NCI-H1105 (cell line): ENCODE measurements at regions not wholly inside any gene's neighbourhood (a gene's known extent, or its start where the extent isn't known, plus 50 kb on each side); places are given as distances from the start of the nearest gene placed in this dataset.

ENCODE experiments used
- DNase-seq: peaks from one replicate; lab custom pipeline; 2025; lab: John Stamatoyannopoulos, UW

GRCh38 chr19:28235606-28236125 lies 977.3 kb downstream of the UQCRFS1 start:
- DNase-seq: no peak

DNA sequence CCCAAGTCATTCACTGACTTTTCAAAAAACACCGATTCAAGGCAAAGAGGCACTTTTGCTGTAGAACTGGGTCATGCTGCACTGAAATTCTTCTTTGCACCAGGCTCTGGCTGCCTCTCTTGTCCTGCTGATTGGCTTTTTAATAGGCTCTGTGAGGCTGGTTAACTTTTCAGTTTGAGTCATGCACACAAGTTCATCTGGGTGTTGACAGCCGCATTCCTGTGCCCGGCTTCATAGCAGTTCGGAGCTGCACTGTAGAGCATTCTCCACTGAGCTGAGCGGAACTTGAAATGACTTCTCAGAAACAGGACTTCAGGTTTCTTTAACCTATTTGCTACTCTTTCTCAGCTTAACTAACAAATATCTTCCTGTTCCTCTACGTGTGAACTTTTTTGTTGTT lies 978.3 kb downstream of the UQCRFS1 start:
- no peak for DNase-seq

DNA sequence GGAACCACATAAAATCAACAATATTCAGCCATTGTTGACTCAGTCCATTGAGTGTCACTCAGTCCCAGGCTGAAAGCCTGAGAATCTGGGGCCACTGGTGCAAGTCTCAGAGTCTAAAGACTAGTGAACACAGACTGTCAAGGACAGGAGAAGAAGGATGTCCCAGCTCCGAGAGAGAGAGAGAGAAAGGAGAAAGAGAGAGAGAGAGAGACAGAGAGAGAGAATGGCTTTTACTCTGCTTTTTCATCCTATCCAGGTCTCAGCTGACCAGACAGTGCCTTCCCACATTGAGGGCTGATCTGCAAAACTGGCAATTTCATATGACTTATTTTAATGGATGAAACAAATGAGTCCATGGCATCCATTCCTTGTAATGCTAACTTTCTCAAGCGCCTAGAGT lies 984.1 kb downstream of the UQCRFS1 start:
- no peak for DNase-seq

- DNase-seq: no peak
These were observed 988.5 kb downstream of the UQCRFS1 start for GRCh38 chr19:28224441-28224840.

DNA sequence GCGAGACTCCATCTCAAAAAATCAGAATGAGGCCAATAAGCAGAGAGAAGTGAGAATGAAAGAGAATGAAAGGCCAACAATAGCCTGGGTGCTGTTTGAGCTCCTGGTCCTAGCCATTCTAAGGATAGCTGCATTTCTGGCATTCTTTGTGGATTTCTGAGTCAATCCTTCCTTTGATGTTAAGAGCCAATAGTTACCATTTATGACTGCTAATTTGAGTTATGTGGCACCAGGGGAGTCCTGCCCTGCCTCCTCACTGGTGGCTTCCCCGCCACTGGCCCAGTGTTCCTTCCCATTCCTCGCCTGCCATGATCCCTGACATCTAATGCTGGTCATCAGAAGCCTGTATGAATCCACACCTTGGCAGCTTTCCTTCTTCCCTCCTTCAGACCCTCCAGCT lies 991.2 kb downstream of the UQCRFS1 start:
- no peak for DNase-seq

GRCh38 chr19:28218728-28219127 lies 994.2 kb downstream of the UQCRFS1 start:
- no peak for DNase-seq

DNA sequence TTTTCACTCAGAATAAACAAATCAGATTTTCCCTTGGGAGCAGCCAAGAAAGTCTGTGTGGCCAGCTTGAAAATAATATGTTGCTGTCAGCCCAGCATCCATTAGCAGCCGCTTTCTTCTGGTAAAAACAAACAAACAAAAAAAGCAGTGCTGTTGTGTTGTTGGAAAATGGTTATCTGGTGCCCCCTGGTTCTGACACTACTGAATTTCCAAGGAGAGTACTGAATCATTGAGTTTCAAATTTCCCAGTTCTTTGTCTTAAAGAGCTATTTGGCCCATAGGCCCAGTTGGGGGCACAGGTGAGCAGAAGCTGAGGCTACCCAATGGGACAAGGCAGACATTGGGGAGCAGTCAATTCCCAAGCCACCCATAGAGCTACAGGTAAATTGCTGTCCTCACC lies 995.9 kb downstream of the UQCRFS1 start:
- no peak for DNase-seq

DNA sequence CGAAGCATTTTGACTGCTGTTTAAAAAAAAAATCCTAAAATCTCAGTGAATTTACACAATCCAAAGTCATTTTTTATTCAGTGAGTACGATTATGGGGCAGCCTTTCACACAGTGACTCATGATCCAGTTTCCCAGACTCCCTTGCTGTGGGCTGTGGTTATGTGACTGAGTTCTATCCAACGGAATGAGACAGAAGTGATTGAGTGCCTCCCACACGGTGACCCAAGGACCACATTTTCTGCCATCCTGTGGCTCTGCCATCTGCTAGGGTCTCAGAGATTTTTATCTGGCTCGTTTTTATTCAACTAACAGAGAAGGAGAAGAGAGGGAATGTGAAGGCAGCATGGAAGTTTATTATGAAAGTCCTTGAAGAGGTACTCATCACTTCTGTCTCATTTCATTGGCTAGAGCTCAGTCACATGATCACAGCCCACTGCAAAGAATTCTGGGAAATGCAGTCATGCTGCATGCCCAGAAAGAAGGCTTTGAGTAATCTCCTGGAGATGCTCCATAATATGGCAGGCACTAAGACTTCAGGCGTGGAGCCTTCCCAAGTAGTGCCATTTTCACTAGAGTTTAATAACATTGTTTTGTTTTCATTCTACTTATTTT lies 999.4 kb downstream of the UQCRFS1 start:
- no peak for DNase-seq

- no peak for DNase-seq
These were observed 1002.1 kb downstream of the UQCRFS1 start for GRCh38 chr19:28210886-28211285.

DNA sequence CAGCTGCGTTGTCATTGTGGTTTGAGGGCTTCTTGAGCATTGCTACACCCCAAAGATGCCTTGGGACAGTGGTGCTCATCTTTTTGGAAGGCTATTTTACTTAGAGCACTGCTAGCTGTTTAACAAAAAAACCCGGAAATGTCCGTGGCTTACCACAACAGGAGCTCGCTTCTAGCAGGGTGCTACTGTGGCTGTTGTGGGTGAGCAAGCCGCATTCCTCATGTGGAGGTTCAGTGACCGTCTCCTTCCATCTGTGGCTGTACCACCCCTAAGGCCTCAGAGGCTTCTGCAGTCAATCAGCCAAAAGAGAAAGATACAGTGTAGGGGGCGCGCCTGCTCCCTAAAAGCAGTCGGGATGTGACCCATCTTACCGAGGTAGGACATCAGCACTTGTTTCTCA lies 1004.2 kb downstream of the UQCRFS1 start:
- DNase-seq: no peak

DNA sequence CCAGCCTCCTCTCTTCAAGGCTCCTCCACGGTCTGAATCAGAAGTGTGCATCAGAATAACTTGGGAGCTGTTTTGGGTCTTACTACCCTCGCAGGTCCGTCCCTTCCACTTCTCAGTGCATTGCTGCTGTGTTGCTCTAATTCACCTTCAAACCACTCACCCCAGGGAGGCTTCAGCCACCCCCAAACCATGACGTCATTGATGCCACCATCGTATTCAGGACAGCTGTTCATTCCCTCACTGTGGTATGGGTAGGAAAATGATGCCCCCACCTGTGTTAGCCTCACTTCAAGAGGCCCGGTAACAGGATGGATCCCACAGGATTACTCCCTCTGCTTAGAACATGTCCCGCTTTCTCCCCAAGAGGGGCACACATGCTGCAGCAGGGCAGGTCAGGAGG lies 1005.7 kb downstream of the UQCRFS1 start:
- DNase-seq: no peak

GRCh38 chr19:28201462-28201943 lies 1011.4 kb downstream of the UQCRFS1 start:
- DNase-seq: no peak

DNA sequence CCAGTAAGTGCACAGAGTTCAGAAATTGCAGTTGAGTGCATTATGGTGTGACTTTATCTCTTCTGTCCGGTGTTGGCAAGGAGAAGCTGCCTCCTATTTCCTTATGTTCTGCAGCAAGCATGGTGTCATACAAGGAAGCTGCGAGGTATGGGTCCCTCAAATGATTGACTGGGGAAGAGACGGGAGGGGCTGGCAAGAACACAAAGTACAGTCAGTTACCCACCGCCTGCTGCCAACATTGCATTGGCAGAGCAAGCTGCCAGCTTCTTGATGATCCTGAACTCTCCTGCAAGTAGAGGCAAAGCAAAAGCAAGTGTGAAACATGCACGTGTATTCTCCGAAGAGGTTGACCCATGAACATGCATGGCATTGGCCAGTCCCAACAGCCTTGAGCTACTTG lies 1013.6 kb downstream of the UQCRFS1 start:
- no peak for DNase-seq

DNA sequence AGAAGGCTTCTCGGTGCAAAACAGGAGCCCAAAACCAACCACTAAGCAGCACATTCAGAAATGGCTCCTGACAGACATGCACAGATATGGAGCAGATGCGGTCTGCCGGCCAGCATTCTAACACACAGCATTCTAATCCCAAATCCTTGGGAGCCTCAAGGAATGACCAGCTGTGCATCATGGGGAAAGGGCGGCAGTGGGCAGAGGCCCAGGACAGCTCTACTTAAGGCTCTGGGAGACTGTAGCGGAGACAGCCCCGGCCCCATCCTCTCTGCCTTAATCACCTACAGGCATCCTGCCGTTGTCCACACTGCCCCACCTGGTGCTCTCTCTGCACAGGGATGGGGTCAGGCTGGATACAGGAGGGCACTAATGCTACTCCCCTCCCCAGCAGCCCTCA lies 1016.0 kb downstream of the UQCRFS1 start:
- no peak for DNase-seq

GRCh38 chr19:28196101-28196500 lies 1016.9 kb downstream of the UQCRFS1 start:
- DNase-seq: no peak

DNA sequence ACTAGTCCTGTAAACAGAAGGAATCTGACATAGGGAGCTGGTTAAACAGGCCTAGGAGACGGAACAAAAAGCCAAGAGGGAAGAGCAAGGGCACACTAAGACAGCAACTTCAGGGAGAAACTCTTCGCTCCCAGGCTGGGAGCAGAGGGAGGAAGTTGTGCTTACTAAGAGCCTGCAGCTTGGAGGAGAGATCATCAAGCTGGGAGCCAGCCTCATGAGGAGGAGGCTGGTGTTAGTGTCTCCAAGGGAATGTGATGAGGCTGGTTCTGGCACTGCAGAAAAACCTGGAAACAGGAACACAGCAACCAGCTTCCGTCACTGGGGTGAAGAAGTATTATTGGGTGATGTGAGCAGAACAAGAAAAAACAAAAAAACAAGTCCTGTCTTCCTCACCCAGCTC lies 1027.3 kb downstream of the UQCRFS1 start:
- DNase-seq: no peak

DNA sequence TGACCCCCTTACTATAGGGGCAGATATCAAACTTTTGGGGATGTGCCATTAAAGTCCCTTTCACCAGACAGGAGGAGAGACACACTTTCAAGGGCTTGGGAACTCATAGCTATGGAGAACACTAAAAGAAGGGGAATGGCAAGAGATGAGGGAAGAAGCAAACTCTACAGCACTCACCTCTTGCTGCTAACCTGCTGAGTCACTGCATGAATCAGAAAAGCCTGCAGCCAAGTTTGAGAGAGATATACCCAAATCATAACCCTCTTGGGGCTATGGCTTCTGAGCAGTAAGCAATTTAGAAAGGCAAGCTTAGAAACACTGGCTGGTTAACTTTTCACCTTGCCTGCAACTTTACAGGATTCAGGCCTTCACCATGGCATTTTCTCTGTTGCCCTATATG lies 1028.0 kb downstream of the UQCRFS1 start:
- no peak for DNase-seq

GRCh38 chr19:28176193-28176592 lies 1036.8 kb downstream of the UQCRFS1 start:
- no peak for DNase-seq

- DNase-seq: no peak
These were observed 1041.0 kb downstream of the UQCRFS1 start for GRCh38 chr19:28171983-28172382.

DNA sequence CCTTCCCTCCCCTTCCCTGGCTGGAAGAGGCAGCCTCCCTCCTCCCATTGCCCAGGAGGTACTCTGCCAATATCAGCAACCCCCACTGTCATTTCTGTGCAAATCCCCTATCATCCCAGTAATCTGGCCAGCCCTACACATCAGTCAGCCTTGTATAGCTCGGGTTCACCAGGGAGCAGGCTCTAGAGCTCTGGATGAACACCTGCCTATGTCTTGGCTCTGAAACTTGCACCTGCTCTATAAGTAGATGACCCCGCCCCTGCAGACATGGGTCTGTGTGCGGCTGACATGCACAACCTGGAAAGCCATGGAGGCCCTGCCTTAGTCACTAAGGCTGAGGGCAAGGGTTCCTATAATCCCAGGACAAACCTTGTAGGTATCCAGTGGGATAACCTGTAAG lies 1042.9 kb downstream of the UQCRFS1 start:
- DNase-seq: peak; percentile 86

DNA sequence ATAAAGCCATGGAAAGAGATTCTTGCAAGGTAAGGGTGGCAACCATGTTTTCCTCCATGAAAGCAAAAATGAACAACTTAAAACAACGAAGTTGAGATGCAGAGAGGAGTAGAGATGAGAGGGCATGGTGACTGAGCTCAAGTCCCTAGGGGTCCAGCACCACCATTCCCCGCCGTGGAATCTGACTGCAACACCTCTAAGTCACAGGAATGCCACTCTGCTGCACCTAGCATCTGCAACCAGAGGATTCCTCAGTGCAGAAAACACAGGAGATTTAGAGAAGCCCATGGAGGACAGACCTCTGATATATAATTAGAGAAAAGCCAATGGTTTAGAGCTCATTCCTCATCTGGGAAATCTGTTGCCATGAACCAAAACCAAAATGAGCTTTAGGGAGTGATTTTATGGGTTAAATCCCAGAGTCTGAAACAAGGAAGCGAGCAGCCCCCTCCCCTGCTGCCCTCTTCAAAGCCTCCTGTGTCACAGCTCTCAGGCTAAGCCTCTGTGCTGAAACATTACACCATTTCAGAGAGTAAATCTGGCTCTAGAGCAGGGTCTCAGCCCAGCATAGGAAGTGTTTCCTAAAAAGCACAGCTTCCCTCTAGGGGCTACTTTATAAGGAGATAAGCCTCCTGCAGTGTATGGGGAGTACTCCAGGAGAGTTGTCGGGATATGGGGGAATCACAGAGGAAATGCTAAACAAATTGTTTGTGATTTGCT lies 1043.6 kb downstream of the UQCRFS1 start:
- DNase-seq: peak; percentile 16

DNA sequence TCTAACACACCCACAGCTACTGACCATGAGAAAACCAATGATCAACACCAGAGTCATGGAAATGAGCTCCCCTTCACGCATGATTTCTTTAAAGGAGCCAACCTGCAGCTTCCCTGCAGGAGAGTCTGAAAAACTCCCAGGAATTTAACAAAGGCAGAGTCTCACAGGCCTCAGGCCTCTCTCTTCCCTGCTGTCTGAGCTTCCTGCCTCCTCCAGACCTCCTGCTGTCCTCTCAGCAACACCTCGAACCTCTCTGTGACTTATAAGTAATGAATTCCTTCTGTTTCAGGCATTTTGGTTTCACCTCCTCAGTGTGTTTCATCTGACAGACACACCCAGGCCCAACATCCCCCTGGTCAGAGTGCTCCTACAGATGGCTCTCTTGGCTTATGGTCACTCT lies 1044.4 kb downstream of the UQCRFS1 start:
- no peak for DNase-seq

GRCh38 chr19:28166025-28166424 lies 1046.9 kb downstream of the UQCRFS1 start:
- DNase-seq: no peak

DNA sequence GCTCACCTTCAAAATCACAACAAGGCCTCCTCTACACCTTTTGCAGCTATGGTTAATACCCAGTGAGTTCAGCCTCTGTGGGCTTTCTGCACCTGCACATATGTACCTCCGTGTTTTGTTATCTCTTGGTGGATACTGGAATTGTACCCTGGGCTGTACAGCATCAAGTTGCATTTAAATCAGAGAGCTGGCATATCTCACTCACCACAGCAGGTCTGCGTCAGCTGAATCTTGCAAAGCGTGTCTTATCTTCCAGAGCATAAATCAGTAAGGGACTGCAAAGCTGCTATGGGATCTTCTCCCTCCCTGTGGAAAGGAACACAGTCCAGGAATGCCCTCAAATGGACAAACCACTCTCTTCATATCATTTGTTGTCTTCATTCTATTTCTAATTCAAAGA lies 1048.7 kb downstream of the UQCRFS1 start:
- DNase-seq: no peak
